ENCODE measurements at regions not wholly inside any gene's neighbourhood (a gene's known extent, or its start where the extent isn't known, plus 50 kb on each side); places are given as distances from the start of the nearest gene placed in this dataset.
"Not testable (repeated sequence)": the region's sequence is repeated elsewhere in the genome, so short reads cannot be mapped to it uniquely, and the experiment has no call there.

DNA sequence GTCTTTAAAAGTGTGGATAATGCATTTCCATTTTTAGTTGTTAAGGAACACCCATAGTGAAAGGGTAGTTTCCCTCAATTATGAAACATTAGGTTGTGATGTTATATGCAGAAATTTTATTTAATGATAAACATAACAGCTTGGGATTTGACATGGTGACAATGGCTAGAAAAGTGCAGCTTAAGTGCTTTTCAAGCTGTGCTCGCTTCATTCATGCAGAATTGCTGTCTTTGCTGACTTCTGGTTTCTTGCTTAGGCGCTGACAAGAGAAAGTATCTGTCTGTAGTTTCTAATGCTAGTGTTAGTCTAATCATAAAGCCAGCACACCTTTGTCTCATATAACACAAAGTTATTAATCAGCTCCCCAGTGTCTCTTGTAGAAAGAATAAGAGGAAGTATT, 170.0 kb downstream of the ARL5B start:
- no peak overlapping the region for H3K27ac ChIP-seq (ENCODE audit: low read length)
- no peak overlapping the region for H3K4me3 ChIP-seq (ENCODE audit: low read depth in 1 of 2, low read length in 2 of 2)
- H3K9ac ChIP-seq (ENCODE audit: low read depth, low read length), result no peak overlapping the region
- DNase-seq, result no peak
- H2AFZ ChIP-seq (ENCODE audit: low read depth, low read length), result no peak overlapping the region
- no peaks in the 10 kb centered on the region for H3K27me3 ChIP-seq (ENCODE audit: insufficient read depth, low read length, poor library complexity)
- H3K4me1 ChIP-seq (ENCODE audit: insufficient read depth, low read length), result no peaks in the 10 kb centered on the region
- no peak for TF ChIP-seq EZH2 (IDR thresholded peaks at IDR 0.05; ENCODE audit: borderline replicate concordance, low read depth, low read length, severe bottlenecking)
- TF ChIP-seq, protein P1, sequence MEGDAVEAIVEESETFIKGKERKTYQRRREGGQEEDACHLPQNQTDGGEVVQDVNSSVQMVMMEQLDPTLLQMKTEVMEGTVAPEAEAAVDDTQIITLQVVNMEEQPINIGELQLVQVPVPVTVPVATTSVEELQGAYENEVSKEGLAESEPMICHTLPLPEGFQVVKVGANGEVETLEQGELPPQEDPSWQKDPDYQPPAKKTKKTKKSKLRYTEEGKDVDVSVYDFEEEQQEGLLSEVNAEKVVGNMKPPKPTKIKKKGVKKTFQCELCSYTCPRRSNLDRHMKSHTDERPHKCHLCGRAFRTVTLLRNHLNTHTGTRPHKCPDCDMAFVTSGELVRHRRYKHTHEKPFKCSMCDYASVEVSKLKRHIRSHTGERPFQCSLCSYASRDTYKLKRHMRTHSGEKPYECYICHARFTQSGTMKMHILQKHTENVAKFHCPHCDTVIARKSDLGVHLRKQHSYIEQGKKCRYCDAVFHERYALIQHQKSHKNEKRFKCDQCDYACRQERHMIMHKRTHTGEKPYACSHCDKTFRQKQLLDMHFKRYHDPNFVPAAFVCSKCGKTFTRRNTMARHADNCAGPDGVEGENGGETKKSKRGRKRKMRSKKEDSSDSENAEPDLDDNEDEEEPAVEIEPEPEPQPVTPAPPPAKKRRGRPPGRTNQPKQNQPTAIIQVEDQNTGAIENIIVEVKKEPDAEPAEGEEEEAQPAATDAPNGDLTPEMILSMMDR (IDR thresholded peaks at IDR 0.05; ENCODE audit: borderline replicate concordance, extremely low read depth, low read length, poor library complexity, severe bottlenecking), result no peak
- no peaks in the 10 kb centered on the region for H3K9me3 ChIP-seq (ENCODE audit: insufficient read depth, low read length, severe bottlenecking)
- no peaks in the 10 kb centered on the region for H4K20me1 ChIP-seq (ENCODE audit: insufficient read depth, low read length)
- ATAC-seq (ENCODE audit: insufficient read depth, low read depth), result no peak
- no peaks in the 10 kb centered on the region for H3K79me2 ChIP-seq (ENCODE audit: insufficient read depth, low read length)
- H3K36me3 ChIP-seq (ENCODE audit: insufficient read depth, low read length), result no peaks in the 10 kb centered on the region
- H3K4me2 ChIP-seq (ENCODE audit: insufficient read depth, low read length), result no peak overlapping the region

DNA sequence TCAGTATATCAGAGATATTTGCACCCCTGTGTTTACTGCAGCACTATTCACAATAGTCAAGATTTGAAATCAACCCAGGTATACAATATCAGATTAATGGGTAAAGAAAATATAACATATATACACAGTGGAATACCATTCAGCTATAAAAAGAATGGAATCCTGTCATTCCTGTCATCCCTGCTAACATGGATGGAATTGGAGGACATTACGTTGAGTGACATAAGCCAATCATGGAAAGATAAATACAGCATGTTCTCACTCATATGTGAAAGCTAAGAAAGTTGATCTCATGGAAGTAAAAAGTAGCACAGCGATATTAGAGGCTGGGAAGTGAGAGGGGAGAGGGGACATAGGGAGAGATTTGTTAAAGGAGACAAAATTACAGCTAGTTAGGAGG, 171.0 kb downstream of the ARL5B start:
- H3K4me1 ChIP-seq (ENCODE audit: insufficient read depth, low read length), result no peaks in the 10 kb centered on the region
- H3K27me3 ChIP-seq (ENCODE audit: insufficient read depth, low read length, poor library complexity), result no peaks in the 10 kb centered on the region
- no peak overlapping the region for H3K27ac ChIP-seq (ENCODE audit: low read length)
- no peak overlapping the region for H2AFZ ChIP-seq (ENCODE audit: low read depth, low read length)
- no peak overlapping the region for H3K4me2 ChIP-seq (ENCODE audit: insufficient read depth, low read length)
- H3K9me3 ChIP-seq (ENCODE audit: insufficient read depth, low read length, severe bottlenecking), result no peaks in the 10 kb centered on the region
- TF ChIP-seq, protein P1 (IDR thresholded peaks at IDR 0.05; ENCODE audit: borderline replicate concordance, extremely low read depth, low read length, poor library complexity, severe bottlenecking), result no peak
- TF ChIP-seq EZH2 (IDR thresholded peaks at IDR 0.05; ENCODE audit: borderline replicate concordance, low read depth, low read length, severe bottlenecking), result no peak
- ATAC-seq (ENCODE audit: insufficient read depth, low read depth) (no peak), DNase-seq (no peak)
- H3K36me3 ChIP-seq (ENCODE audit: insufficient read depth, low read length), result no peaks in the 10 kb centered on the region
- no peak overlapping the region for H3K9ac ChIP-seq (ENCODE audit: low read depth, low read length)
- H4K20me1 ChIP-seq (ENCODE audit: insufficient read depth, low read length), result no peaks in the 10 kb centered on the region
- H3K79me2 ChIP-seq (ENCODE audit: insufficient read depth, low read length), result no peaks in the 10 kb centered on the region
- no peak overlapping the region for H3K4me3 ChIP-seq (ENCODE audit: low read depth in 1 of 2, low read length in 2 of 2)

GRCh38 chr10:18856623-18857022, 192.0 kb upstream of the MALRD1 start:
- ATAC-seq (ENCODE audit: insufficient read depth, low read depth); H3K79me2 ChIP-seq (ENCODE audit: insufficient read depth, low read length); H3K27ac ChIP-seq (ENCODE audit: low read length); DNase-seq; H3K36me3 ChIP-seq (ENCODE audit: insufficient read depth, low read length); H3K27me3 ChIP-seq (ENCODE audit: insufficient read depth, low read length, poor library complexity); H3K4me2 ChIP-seq (ENCODE audit: insufficient read depth, low read length); H4K20me1 ChIP-seq (ENCODE audit: insufficient read depth, low read length); H2AFZ ChIP-seq (ENCODE audit: low read depth, low read length); H3K4me3 ChIP-seq (ENCODE audit: low read depth in 1 of 2, low read length in 2 of 2); H3K4me1 ChIP-seq (ENCODE audit: insufficient read depth, low read length); H3K9ac ChIP-seq (ENCODE audit: low read depth, low read length); H3K9me3 ChIP-seq (ENCODE audit: insufficient read depth, low read length, severe bottlenecking): not testable (repeated sequence)

- Histone ChIP-seq H3K4me2 (ENCODE audit: insufficient read depth, low read length) (no peak overlapping the region), H3K36me3 (ENCODE audit: insufficient read depth, low read length) (no peaks in the 10 kb centered on the region), H3K27me3 (ENCODE audit: insufficient read depth, low read length, poor library complexity) (no peaks in the 10 kb centered on the region)
Measured at GRCh38 chr10:18859659-18860058, 188.9 kb upstream of the MALRD1 start.

More at GRCh38 chr10:18859659-18860058, 188.9 kb upstream of the MALRD1 start:
- Histone ChIP-seq H3K4me3 (ENCODE audit: low read depth in 1 of 2, low read length in 2 of 2) (no peak overlapping the region), H3K79me2 (ENCODE audit: insufficient read depth, low read length) (no peaks in the 10 kb centered on the region), H3K9me3 (ENCODE audit: insufficient read depth, low read length, severe bottlenecking) (no peaks in the 10 kb centered on the region), H2AFZ (ENCODE audit: low read depth, low read length) (no peak overlapping the region), H3K4me1 (ENCODE audit: insufficient read depth, low read length) (no peaks in the 10 kb centered on the region), H3K27ac (ENCODE audit: low read length) (no peak overlapping the region), H4K20me1 (ENCODE audit: insufficient read depth, low read length) (no peaks in the 10 kb centered on the region), H3K9ac (ENCODE audit: low read depth, low read length) (no peak overlapping the region)
- DNase-seq (no peak), ATAC-seq (ENCODE audit: insufficient read depth, low read depth) (no peak)
- no peak for TF ChIP-seq EZH2 (IDR thresholded peaks at IDR 0.05; ENCODE audit: borderline replicate concordance, low read depth, low read length, severe bottlenecking)
- TF ChIP-seq, protein P1 (IDR thresholded peaks at IDR 0.05; ENCODE audit: borderline replicate concordance, extremely low read depth, low read length, poor library complexity, severe bottlenecking), result no peak
